ENCODE measurements at regions not wholly inside any gene's neighbourhood (a gene's known extent, or its start where the extent isn't known, plus 50 kb on each side); places are given as distances from the start of the nearest gene placed in this dataset.

- TF ChIP-seq CTCF (conservative IDR thresholded peaks at IDR 0.05; ENCODE audit: low read length) (no peak), EZH2phosphoT487 (IDR thresholded peaks at IDR 0.05; ENCODE audit: borderline replicate concordance) (no peak)
These were observed 750.3 kb upstream of the KCND2 start for GRCh38 chr7:119522698-119523097.

All from Loucy (cell line).